OCI-LY7 (cell line): ENCODE measurements at regions not wholly inside any gene's neighbourhood (a gene's known extent, or its start where the extent isn't known, plus 50 kb on each side); places are given as distances from the start of the nearest gene placed in this dataset.

Source experiments
- BruUV-seq: library from RNA; stranded (reverse); fragments of 400-500 nt; replicated peaks from 2 replicates; lab custom pipeline; 2021; lab: Mats Ljungman, UMichigan
- CTCF ChIA-PET: fragments of 300-600 bp; sonication (Branson Sonifier 250); formaldehyde crosslinking; loops from one replicate; lab custom pipeline; 2022; ENCODE audit warnings: antibody characterized with exemption; ENCODE audit not compliant: unreplicated experiment; lab: Charles Lee
- POLR2A ChIA-PET: fragments of 300-600 bp; sonication (Branson Sonifier 250); formaldehyde crosslinking; loops from one replicate; lab custom pipeline; 2022; ENCODE audit warnings: antibody characterized with exemption; lab: Charles Lee
- DNase-seq: peaks from one replicate; pipeline ENCODE4 v3.0.0-alpha.2; 2015; ENCODE audit warnings: low spot score
- H2AFZ ChIP-seq: fragments of 200-600 bp; sonication (generic), shearing (Covaris generic); 2 replicates; pipeline ENCODE4 v1.6.1; 2014; ENCODE audit warnings: mild to moderate bottlenecking, antibody characterized with exemption, low read length, moderate library complexity
- H3K27ac ChIP-seq: fragments of 200-600 bp; sonication (generic); 2 replicates; pipeline ENCODE4 v1.5.1; 2014; ENCODE audit warnings: mixed run types, low read depth, mild to moderate bottlenecking, moderate library complexity, low read length, inconsistent platforms; ENCODE audit not compliant: poor library complexity, severe bottlenecking
- H3K36me3 ChIP-seq: fragments of 200-600 bp; sonication (generic); 2 replicates; pipeline ENCODE4 v1.6.1; 2014; ENCODE audit warnings: mild to moderate bottlenecking, antibody characterized with exemption, low read length, moderate library complexity, mixed read lengths; ENCODE audit not compliant: insufficient read depth
- H3K4me1 ChIP-seq: fragments of 200-600 bp; sonication (generic); 2 replicates; pipeline ENCODE4 v1.5.1; 2014; ENCODE audit warnings: mild to moderate bottlenecking, low read length; ENCODE audit not compliant: insufficient read depth, poor library complexity, severe bottlenecking
- H3K4me2 ChIP-seq: fragments of 200-600 bp; sonication (generic); 2 replicates; pipeline ENCODE4 v1.6.1; 2014; ENCODE audit warnings: mild to moderate bottlenecking, low read length
- H3K4me3 ChIP-seq: fragments of 200-600 bp; sonication (generic); 2 replicates; pipeline ENCODE4 v1.5.1; 2014; ENCODE audit warnings: mild to moderate bottlenecking, low read depth, low read length; ENCODE audit not compliant: poor library complexity, severe bottlenecking
- H3K79me2 ChIP-seq: fragments of 200-600 bp; sonication (generic); 2 replicates; pipeline ENCODE4 v1.6.1; 2016; ENCODE audit warnings: low read depth, mild to moderate bottlenecking, low read length, moderate library complexity, mixed read lengths; ENCODE audit not compliant: insufficient read depth
- H3K9me2 ChIP-seq: fragments of 200-600 bp; sonication (generic); 2 replicates; pipeline ENCODE4 v1.6.1; 2016; ENCODE audit warnings: mild to moderate bottlenecking, low read length, mixed read lengths; ENCODE audit not compliant: insufficient read depth
- H3K9me3 ChIP-seq: fragments of 200-600 bp; sonication (generic); 2 replicates; pipeline ENCODE4 v1.6.1; 2014; ENCODE audit warnings: mild to moderate bottlenecking, mixed run types, low read length, mixed read lengths
- H4K20me1 ChIP-seq: fragments of 200-600 bp; sonication (generic); 2 replicates; pipeline ENCODE4 v1.6.1; 2014; ENCODE audit warnings: mild to moderate bottlenecking, antibody characterized with exemption, low read length, moderate library complexity, mixed read lengths; ENCODE audit not compliant: insufficient read depth
- EZH2phosphoT487 ChIP-seq: fragments of 200-600 bp; sonication (generic); IDR thresholded peaks from 2 replicates; pipeline ENCODE4 v1.6.1; 2018; ENCODE audit warnings: low read depth, borderline replicate concordance, mild to moderate bottlenecking, mixed run types, antibody characterized with exemption, low read length, moderate library complexity, mixed read lengths
- intact Hi-C: fragments of 100-400 bp; cut with micrococcal nuclease; formaldehyde crosslinking; loops from one replicate; pipeline ENCODE4 v1.10.0; 2022; ENCODE audit not compliant: unreplicated experiment
- TF ChIP-seq, protein P1 (sequence below): fragments of 200-600 bp; sonication (generic); conservative IDR thresholded peaks from 2 replicates; pipeline ENCODE4 v1.5.1; 2014; ENCODE audit warnings: mild to moderate bottlenecking, antibody characterized with exemption, low read length, moderate library complexity, mixed read lengths

- Histone ChIP-seq H3K9me2 (no peaks in the 10 kb centered on the region), H3K79me2 (no peaks in the 10 kb centered on the region), H3K4me1 (no peaks in the 10 kb centered on the region), H2AFZ (no peak overlapping the region), H3K4me3 (no peak overlapping the region), H3K27ac (no peak overlapping the region), H4K20me1 (no peaks in the 10 kb centered on the region), H3K4me2 (no peak overlapping the region), H3K9me3 (no peaks in the 10 kb centered on the region), H3K36me3 (no peaks in the 10 kb centered on the region)
- TF ChIP-seq, protein P1, sequence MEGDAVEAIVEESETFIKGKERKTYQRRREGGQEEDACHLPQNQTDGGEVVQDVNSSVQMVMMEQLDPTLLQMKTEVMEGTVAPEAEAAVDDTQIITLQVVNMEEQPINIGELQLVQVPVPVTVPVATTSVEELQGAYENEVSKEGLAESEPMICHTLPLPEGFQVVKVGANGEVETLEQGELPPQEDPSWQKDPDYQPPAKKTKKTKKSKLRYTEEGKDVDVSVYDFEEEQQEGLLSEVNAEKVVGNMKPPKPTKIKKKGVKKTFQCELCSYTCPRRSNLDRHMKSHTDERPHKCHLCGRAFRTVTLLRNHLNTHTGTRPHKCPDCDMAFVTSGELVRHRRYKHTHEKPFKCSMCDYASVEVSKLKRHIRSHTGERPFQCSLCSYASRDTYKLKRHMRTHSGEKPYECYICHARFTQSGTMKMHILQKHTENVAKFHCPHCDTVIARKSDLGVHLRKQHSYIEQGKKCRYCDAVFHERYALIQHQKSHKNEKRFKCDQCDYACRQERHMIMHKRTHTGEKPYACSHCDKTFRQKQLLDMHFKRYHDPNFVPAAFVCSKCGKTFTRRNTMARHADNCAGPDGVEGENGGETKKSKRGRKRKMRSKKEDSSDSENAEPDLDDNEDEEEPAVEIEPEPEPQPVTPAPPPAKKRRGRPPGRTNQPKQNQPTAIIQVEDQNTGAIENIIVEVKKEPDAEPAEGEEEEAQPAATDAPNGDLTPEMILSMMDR = no peak
- no peak for TF ChIP-seq EZH2phosphoT487
- ChIA-PET CTCF (no interaction called here), POLR2A (no interaction called here)
- no peak for DNase-seq
- intact Hi-C loops = no loop called here
- BruUV-seq = no TSS peak
Observed at GRCh38 chr17:13378361-13378760, 223.4 kb downstream of the HS3ST3A1 start.

DNA sequence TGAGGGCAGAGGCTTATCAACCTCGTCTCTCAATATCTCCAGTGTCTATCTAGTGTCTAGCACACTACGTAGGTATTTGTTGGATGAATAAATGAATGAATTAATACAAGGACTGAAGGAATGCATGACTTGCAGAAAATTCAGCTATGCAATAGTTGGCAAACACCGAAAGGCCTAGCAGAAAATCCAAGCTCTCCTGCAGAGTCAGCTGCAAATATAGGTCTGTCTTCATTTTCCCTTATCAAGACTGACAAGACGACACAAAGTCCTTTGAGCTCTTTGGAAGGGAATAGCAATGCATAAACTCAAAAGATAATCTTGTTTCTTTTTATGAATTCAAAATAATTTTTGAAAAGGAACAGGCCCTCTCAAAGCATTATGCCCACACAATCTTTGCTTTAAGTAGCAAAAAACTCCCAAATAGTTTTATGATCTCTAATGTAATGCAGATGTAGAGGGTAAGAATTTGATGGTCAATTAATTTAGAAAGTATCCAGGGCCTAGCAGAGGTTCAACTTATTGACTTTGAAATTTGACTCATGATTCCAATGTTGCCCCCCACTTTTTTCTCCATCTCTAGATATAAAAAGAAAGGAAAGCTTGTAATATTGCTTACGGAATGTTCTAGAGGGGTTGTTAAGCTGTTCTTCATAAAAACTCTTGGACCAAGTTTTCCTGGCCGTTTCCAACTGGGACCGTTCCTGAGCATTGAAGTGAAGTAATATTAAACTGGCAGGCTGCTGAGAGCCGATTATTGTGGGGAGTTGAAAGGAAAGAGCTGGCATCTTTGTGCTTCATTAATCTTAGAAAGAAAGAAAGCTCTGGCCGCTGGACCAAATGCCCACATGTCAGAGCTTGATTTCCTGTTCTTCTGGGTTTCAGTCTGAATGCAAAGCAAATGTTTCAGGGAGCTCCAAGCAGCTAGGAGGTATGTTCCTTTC, 227.3 kb downstream of the HS3ST3A1 start:
- H3K79me2 ChIP-seq = no peaks in the 10 kb centered on the region
- H3K4me1 ChIP-seq = no peaks in the 10 kb centered on the region
- DNase-seq = no peak
- no peaks in the 10 kb centered on the region for H3K9me2 ChIP-seq
- TF ChIP-seq, protein P1 = no peak
- no peak for TF ChIP-seq EZH2phosphoT487
- BruUV-seq = no TSS peak
- no peak overlapping the region for H2AFZ ChIP-seq
- ChIA-PET CTCF (no interaction called here), POLR2A (interaction anchor here (1.0 kb wide), 1 partner anchor 13 kb away, joined by 3 read pairs; no protein-coding TSS in a partner anchor)
- H3K27ac ChIP-seq = no peak overlapping the region
- no peak overlapping the region for H3K4me3 ChIP-seq
- H3K9me3 ChIP-seq = no peaks in the 10 kb centered on the region
- H4K20me1 ChIP-seq = no peaks in the 10 kb centered on the region
- no peak overlapping the region for H3K4me2 ChIP-seq
- no peaks in the 10 kb centered on the region for H3K36me3 ChIP-seq
- intact Hi-C loops = no loop called here

GRCh38 chr17:13372432-13372831, 229.3 kb downstream of the HS3ST3A1 start:
- BruUV-seq = no TSS peak
- H3K4me3 ChIP-seq = no peak overlapping the region
- intact Hi-C loops = no loop called here
- ChIA-PET CTCF (no interaction called here), POLR2A (no interaction called here)
- no peak for TF ChIP-seq EZH2phosphoT487
- TF ChIP-seq, protein P1 = no peak
- H3K36me3 ChIP-seq = no peaks in the 10 kb centered on the region
- H4K20me1 ChIP-seq = no peaks in the 10 kb centered on the region
- no peak overlapping the region for H2AFZ ChIP-seq
- no peaks in the 10 kb centered on the region for H3K4me1 ChIP-seq
- no peaks in the 10 kb centered on the region for H3K79me2 ChIP-seq
- no peaks in the 10 kb centered on the region for H3K9me3 ChIP-seq
- no peak overlapping the region for H3K4me2 ChIP-seq
- DNase-seq = no peak
- no peak overlapping the region for H3K27ac ChIP-seq
- H3K9me2 ChIP-seq = no peaks in the 10 kb centered on the region
